ENCODE measurements at regions not wholly inside any gene's neighbourhood (a gene's known extent, or its start where the extent isn't known, plus 50 kb on each side); places are given as distances from the start of the nearest gene placed in this dataset.

- no peak for TF ChIP-seq EZH2phosphoT487 (IDR thresholded peaks at IDR 0.05; ENCODE audit: borderline replicate concordance, low read length)
- TF ChIP-seq CTCF (IDR thresholded peaks at IDR 0.05; ENCODE audit: low read depth, low read length, poor library complexity, severe bottlenecking) = no peak
- Histone ChIP-seq H4K20me1 (ENCODE audit: control insufficient read depth, insufficient read depth, low read depth, low read length) (no peaks in the 10 kb centered on the region), H3K4me1 (ENCODE audit: control insufficient read depth, low read length) (no peaks in the 10 kb centered on the region)
Measured at GRCh38 chr11:96758957-96759356, 369.1 kb downstream of the JRKL start.

DNA sequence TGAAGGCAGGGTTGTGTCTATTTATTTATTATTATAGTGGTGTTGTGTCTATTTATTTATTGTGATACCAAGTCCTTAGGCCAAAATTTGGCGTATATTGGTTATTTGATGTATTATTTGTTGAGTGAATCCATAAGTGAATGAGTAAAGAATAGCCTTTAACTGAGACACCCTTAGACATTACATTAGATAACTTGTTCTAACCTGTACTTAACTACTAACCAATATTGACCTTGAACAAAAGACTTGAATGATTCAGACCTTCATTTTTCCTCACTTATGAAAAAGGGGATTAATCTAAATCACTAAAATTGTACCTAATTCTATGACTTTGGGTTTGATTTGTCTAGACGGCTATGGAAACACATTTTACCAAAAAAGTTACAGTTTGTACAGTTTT is 370.5 kb downstream of the JRKL start:
- no peak for TF ChIP-seq EZH2phosphoT487 (IDR thresholded peaks at IDR 0.05; ENCODE audit: borderline replicate concordance, low read length)
- no peak for TF ChIP-seq CTCF (IDR thresholded peaks at IDR 0.05; ENCODE audit: low read depth, low read length, poor library complexity, severe bottlenecking)

More at GRCh38 chr11:96758957-96759356, 369.1 kb downstream of the JRKL start:
- no peaks in the 10 kb centered on the region for H3K9me3 ChIP-seq (ENCODE audit: control insufficient read depth, insufficient read depth, low read length)
- H3K4me3 ChIP-seq (ENCODE audit: low read length) = no peak overlapping the region
- no peak overlapping the region for H3K27ac ChIP-seq (ENCODE audit: low read depth, low read length)
- H3K36me3 ChIP-seq (ENCODE audit: control insufficient read depth, low read length) = no peaks in the 10 kb centered on the region
- no peaks in the 10 kb centered on the region for H3K79me2 ChIP-seq (ENCODE audit: control insufficient read depth, low read length)
- no peaks in the 10 kb centered on the region for H3K9me2 ChIP-seq (replicated peaks; ENCODE audit: control insufficient read depth, low read length)
- H3K27me3 ChIP-seq (ENCODE audit: control insufficient read depth, low read length) = no peaks in the 10 kb centered on the region
- no peaks in the 10 kb centered on the region for H3F3A ChIP-seq (ENCODE audit: control insufficient read depth, insufficient read depth)
- no peak overlapping the region for H3K4me2 ChIP-seq (ENCODE audit: low read length)

GRCh38 chr11:96760815-96761214 is 371.0 kb downstream of the JRKL start:
- Histone ChIP-seq H3K9me3 (ENCODE audit: control insufficient read depth, insufficient read depth, low read length) (no peaks in the 10 kb centered on the region), H3K79me2 (ENCODE audit: control insufficient read depth, low read length) (no peaks in the 10 kb centered on the region), H3K27me3 (ENCODE audit: control insufficient read depth, low read length) (no peaks in the 10 kb centered on the region), H3K36me3 (ENCODE audit: control insufficient read depth, low read length) (no peaks in the 10 kb centered on the region), H3F3A (ENCODE audit: control insufficient read depth, insufficient read depth) (no peaks in the 10 kb centered on the region), H3K27ac (ENCODE audit: low read depth, low read length) (no peak overlapping the region), H4K20me1 (ENCODE audit: control insufficient read depth, insufficient read depth, low read depth, low read length) (no peaks in the 10 kb centered on the region), H3K4me2 (ENCODE audit: low read length) (no peak overlapping the region), H3K4me3 (ENCODE audit: low read length) (no peak overlapping the region), H3K9me2 (replicated peaks; ENCODE audit: control insufficient read depth, low read length) (no peaks in the 10 kb centered on the region), H3K4me1 (ENCODE audit: control insufficient read depth, low read length) (no peaks in the 10 kb centered on the region)
- TF ChIP-seq CTCF (IDR thresholded peaks at IDR 0.05; ENCODE audit: low read depth, low read length, poor library complexity, severe bottlenecking) (no peak), EZH2phosphoT487 (IDR thresholded peaks at IDR 0.05; ENCODE audit: borderline replicate concordance, low read length) (no peak)

More for the DNA sequence above, 370.5 kb downstream of the JRKL start:
- Histone ChIP-seq H3K9me2 (replicated peaks; ENCODE audit: control insufficient read depth, low read length) (no peaks in the 10 kb centered on the region), H3K9me3 (ENCODE audit: control insufficient read depth, insufficient read depth, low read length) (no peaks in the 10 kb centered on the region), H3K36me3 (ENCODE audit: control insufficient read depth, low read length) (no peaks in the 10 kb centered on the region), H3K4me1 (ENCODE audit: control insufficient read depth, low read length) (no peaks in the 10 kb centered on the region), H3K4me3 (ENCODE audit: low read length) (no peak overlapping the region), H3K27ac (ENCODE audit: low read depth, low read length) (no peak overlapping the region), H4K20me1 (ENCODE audit: control insufficient read depth, insufficient read depth, low read depth, low read length) (no peaks in the 10 kb centered on the region), H3F3A (ENCODE audit: control insufficient read depth, insufficient read depth) (no peaks in the 10 kb centered on the region), H3K27me3 (ENCODE audit: control insufficient read depth, low read length) (no peaks in the 10 kb centered on the region), H3K79me2 (ENCODE audit: control insufficient read depth, low read length) (no peaks in the 10 kb centered on the region), H3K4me2 (ENCODE audit: low read length) (no peak overlapping the region)

DNA sequence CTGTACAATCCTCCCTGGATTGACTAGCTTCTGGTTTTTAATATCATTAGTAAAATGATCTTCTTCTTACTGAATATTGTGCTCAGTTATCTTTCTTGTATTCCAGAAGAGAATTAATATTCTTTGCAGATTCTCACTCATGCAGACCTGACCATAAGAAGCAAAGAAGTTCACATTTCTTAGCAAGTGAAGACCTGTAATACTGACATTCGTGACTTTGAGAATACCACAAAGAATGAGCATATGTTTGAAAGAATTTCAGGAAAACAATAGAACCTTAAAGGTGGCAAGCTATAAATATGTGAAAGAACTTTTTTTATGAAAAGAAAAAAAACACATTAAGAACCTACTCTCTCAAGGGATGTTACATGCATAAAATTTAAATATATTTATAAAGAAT is 371.6 kb downstream of the JRKL start:
- no peaks in the 10 kb centered on the region for H4K20me1 ChIP-seq (ENCODE audit: control insufficient read depth, insufficient read depth, low read depth, low read length)
- no peak overlapping the region for H3K4me3 ChIP-seq (ENCODE audit: low read length)
- H3F3A ChIP-seq (ENCODE audit: control insufficient read depth, insufficient read depth) = no peaks in the 10 kb centered on the region
- no peaks in the 10 kb centered on the region for H3K36me3 ChIP-seq (ENCODE audit: control insufficient read depth, low read length)
- no peak overlapping the region for H3K4me2 ChIP-seq (ENCODE audit: low read length)
- no peaks in the 10 kb centered on the region for H3K79me2 ChIP-seq (ENCODE audit: control insufficient read depth, low read length)
- H3K9me2 ChIP-seq (replicated peaks; ENCODE audit: control insufficient read depth, low read length) = no peaks in the 10 kb centered on the region
- H3K27ac ChIP-seq (ENCODE audit: low read depth, low read length) = no peak overlapping the region
- no peaks in the 10 kb centered on the region for H3K9me3 ChIP-seq (ENCODE audit: control insufficient read depth, insufficient read depth, low read length)
- no peaks in the 10 kb centered on the region for H3K4me1 ChIP-seq (ENCODE audit: control insufficient read depth, low read length)
- TF ChIP-seq CTCF (IDR thresholded peaks at IDR 0.05; ENCODE audit: low read depth, low read length, poor library complexity, severe bottlenecking) (no peak), EZH2phosphoT487 (IDR thresholded peaks at IDR 0.05; ENCODE audit: borderline replicate concordance, low read length) (no peak)
- H3K27me3 ChIP-seq (ENCODE audit: control insufficient read depth, low read length) = no peaks in the 10 kb centered on the region
